ENCODE measurements at regions not wholly inside any gene's neighbourhood (a gene's known extent, or its start where the extent isn't known, plus 50 kb on each side); places are given as distances from the start of the nearest gene placed in this dataset.

GRCh38 chr13:73369095-73369494 is 310.3 kb downstream of the KLF5 start:
- no peak for DNase-seq (ENCODE audit: low read depth in 2 of 2, low spot score in 1 of 2)

DNA sequence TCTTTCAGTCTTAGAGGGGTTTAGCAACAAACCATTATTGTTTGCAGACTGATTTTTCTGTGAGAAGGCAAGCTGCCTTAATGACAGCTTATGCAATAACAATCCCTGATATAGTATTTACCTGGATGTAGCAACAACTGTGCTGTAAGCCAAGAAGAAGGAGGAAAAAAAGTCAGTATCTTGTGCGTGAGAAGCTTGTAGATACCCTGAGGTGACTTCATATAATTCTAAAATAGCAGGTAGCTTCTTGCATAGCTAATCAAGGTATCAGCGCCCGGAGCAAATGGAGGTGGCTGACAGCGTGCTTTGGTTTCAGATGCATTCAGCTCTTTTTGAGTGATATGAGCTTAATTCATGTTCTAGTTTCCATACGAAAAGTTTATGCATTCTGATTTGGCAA is 309.8 kb downstream of the KLF5 start:
- DNase-seq (ENCODE audit: low read depth in 2 of 2, low spot score in 1 of 2): no peak

- no peak for DNase-seq (ENCODE audit: low read depth in 2 of 2, low spot score in 1 of 2)
Observed at GRCh38 chr13:73367886-73368285, 309.1 kb downstream of the KLF5 start.

DNA sequence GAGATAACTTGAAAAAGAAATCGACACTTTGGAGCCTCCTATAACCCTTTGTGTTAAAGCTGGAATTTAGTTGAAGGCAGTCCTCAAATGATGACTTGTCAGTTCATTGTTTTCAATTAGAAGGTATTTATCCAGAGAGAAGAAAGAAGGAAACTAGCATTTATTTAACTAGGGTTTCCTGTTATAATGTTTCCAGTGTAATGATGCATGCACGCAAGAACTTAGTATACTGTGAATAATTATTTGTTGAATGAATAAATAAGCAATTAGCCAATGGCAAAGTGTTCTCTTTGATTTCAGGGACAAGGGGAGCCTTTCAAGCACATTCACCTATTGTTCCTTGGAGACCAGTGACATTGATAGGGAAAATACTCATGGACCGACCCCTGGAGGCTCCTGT is 307.4 kb downstream of the KLF5 start:
- DNase-seq (ENCODE audit: low read depth in 2 of 2, low spot score in 1 of 2): no peak

GRCh38 chr13:73365681-73366080 is 306.9 kb downstream of the KLF5 start:
- no peak for DNase-seq (ENCODE audit: low read depth in 2 of 2, low spot score in 1 of 2)

GRCh38 chr13:73365252-73365651 is 306.4 kb downstream of the KLF5 start:
- DNase-seq (ENCODE audit: low read depth in 2 of 2, low spot score in 1 of 2): no peak

DNA sequence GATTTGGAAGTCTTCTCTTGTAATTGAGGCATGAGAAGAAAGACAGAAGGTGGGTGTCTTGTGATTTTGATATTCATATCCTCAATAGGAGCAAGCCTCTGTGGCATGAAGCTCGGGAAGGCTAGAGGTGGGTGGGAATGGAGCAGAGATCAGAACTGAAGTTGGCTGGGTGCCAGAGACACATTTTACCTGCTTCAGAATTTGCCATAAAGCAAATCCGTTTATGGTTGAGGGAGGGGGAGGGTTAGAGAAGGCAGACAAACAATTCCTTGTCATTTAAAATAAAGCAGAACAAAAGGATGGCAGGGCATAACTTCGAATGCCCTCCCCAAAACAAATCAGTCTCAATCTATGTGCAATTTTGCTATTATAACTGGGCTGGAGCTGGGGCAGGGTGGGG is 305.9 kb downstream of the KLF5 start:
- no peak for DNase-seq (ENCODE audit: low read depth in 2 of 2, low spot score in 1 of 2)

DNA sequence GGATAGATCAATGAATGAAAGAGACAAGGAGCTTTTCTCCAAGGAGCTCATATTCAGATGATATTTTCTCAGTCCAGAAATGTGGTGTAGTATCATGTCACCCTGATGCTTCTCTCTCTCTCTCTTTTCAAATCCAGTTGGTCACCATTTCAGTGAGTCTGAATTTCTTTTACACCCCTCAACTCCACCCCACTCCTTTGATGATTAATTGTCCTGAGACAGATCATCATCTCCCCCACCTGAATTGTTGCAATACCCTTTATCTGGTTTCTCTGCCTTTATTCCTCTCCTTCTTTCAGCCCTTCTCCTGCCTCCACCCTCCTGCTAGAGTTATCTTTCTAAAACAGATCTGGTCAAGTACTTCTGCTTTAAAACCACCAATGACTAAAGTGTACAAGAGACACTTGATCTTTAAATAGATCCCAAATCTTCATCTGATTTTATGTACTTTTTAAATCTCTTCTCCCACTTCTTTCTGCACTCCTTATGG is 299.8 kb downstream of the KLF5 start:
- DNase-seq (ENCODE audit: low read depth in 2 of 2, low spot score in 1 of 2): no peak

DNA sequence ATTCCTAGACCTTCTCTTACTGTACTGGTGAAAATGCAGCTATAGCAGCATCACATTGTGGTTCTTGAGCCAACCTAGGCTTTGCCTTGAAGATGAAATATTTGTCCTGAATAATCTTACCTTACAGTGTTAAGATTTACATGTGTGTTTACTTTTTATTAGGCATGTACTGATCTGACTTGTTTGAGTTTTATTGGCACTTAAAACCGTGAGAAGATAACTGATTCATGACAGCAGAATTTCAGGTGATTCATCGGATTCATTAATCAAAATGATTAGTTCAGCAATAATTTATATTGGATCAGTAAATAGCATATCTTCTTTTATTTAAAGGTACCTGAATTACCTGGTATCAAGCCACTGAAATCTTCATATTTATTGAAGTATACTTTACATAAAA is 296.3 kb downstream of the KLF5 start:
- DNase-seq (ENCODE audit: low read depth in 2 of 2, low spot score in 1 of 2): no peak

- DNase-seq (ENCODE audit: low read depth in 2 of 2, low spot score in 1 of 2): no peak
Observed at GRCh38 chr13:73351730-73352129, 292.9 kb downstream of the KLF5 start.

DNA sequence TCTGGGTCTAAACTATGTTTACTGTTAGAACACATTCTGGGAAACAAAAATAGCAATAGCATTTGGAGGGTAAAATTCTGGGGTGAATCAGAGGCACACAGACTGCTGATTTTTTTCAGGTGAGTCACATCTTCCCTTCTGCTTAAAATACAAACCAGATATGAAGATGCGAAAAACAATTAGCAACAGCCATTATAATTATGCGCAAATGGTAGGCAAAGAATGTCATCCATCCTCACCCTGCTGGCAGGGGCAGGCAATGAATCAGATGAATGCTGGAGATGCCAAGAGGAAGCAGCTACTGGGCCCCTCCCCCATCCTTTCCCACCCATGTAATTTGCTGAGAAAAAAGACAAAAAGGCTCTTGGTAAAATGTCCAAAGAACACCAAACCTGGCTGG is 282.9 kb downstream of the KLF5 start:
- no peak for DNase-seq (ENCODE audit: low read depth in 2 of 2, low spot score in 1 of 2)

- DNase-seq (ENCODE audit: low read depth in 2 of 2, low spot score in 1 of 2): no peak
Observed at GRCh38 chr13:73340069-73340468, 281.3 kb downstream of the KLF5 start.

DNA sequence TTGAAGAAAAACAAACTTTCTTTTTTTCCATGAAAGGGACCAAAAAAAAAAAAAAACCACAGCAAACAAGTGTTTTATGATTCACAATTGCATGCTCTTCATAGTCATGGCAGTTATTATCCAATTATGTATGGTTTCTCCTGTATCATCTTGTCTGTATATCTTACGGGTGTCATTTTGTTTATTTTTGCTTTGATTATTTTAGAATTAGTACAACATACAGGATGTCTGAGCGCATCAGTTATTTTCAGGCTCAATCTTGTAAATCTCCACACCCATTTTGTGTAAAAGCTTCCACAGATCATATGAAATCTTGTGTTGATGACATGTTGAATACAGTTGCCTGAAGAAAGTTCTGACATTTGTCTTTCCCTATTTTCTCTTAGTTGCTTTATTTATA is 280.3 kb downstream of the KLF5 start:
- DNase-seq (ENCODE audit: low read depth in 2 of 2, low spot score in 1 of 2): no peak

GRCh38 chr13:73338389-73338788 is 279.6 kb downstream of the KLF5 start:
- DNase-seq (ENCODE audit: low read depth in 2 of 2, low spot score in 1 of 2): no peak

GRCh38 chr13:73337532-73337931 is 278.7 kb downstream of the KLF5 start:
- no peak for DNase-seq (ENCODE audit: low read depth in 2 of 2, low spot score in 1 of 2)

- DNase-seq (ENCODE audit: low read depth in 2 of 2, low spot score in 1 of 2): no peak
Observed at GRCh38 chr13:73336773-73337172, 278.0 kb downstream of the KLF5 start.

- DNase-seq (ENCODE audit: low read depth in 2 of 2, low spot score in 1 of 2): no peak
Observed at GRCh38 chr13:73335944-73336343, 277.1 kb downstream of the KLF5 start.

- DNase-seq (ENCODE audit: low read depth in 2 of 2, low spot score in 1 of 2): no peak
Observed at GRCh38 chr13:73335210-73335609, 276.4 kb downstream of the KLF5 start.

GRCh38 chr13:73334445-73334844 is 275.6 kb downstream of the KLF5 start:
- no peak for DNase-seq (ENCODE audit: low read depth in 2 of 2, low spot score in 1 of 2)

DNA sequence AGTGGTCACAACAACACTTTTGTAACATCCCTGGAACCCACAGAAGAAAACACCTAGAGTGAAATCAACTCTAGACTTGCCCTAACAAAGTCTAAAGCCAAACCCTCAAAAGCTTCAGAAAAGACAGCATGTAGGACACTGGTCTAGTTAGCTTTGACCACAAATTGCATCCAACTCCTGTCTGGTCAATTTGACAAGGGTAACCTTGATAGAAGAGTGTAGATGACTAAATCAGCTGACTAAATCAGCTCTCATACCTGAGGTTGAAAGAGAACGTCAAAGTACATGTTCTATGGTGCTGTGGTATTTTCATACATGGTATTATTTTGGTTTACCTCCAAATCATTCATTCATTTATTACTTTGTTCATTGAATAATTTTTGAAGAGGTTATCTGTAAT is 272.8 kb downstream of the KLF5 start:
- no peak for DNase-seq (ENCODE audit: low read depth in 2 of 2, low spot score in 1 of 2)

- no peak for DNase-seq (ENCODE audit: low read depth in 2 of 2, low spot score in 1 of 2)
Observed at GRCh38 chr13:73329355-73329754, 270.6 kb downstream of the KLF5 start.

GRCh38 chr13:73327579-73327978 is 268.8 kb downstream of the KLF5 start:
- no peak for DNase-seq (ENCODE audit: low read depth in 2 of 2, low spot score in 1 of 2)

GRCh38 chr13:73325723-73326558 is 267.1 kb downstream of the KLF5 start:
- DNase-seq (ENCODE audit: low read depth in 2 of 2, low spot score in 1 of 2): no peak

Data from stimulated activated CD8-positive, alpha-beta memory T cell treated with anti-CD3 and anti-CD28 coated beads, Interleukin-4, amount 100 ng/mL, for 4 hours (primary cell).